Kidney (tissue), 13 donors: ENCODE measurements at regions not wholly inside any gene's neighbourhood (a gene's known extent, or its start where the extent isn't known, plus 50 kb on each side); places are given as distances from the start of the nearest gene placed in this dataset.

ENCODE experiments used
- DNase-seq, 5 donors: peaks; one replicate each; pipeline ENCODE4 v3.0.0-alpha.2; 2013 to 2020
- FAIRE-seq: peaks from 2 replicates; lab custom pipeline; 2012; peaks lifted over from hg19 to GRCh38; lab: Jason Lieb, UNC
- H3K27ac ChIP-seq, 2 donors: one replicate each; pipeline ENCODE4 v1.7.0; 2013; ENCODE audit warnings: low read depth in 2 of 2, low read length in 2 of 2, inconsistent platforms in 1 of 2
- H3K27me3 ChIP-seq: one replicate; pipeline ENCODE4 v1.7.1; 2013; ENCODE audit warnings: low read length, inconsistent platforms; ENCODE audit not compliant: control insufficient read depth, insufficient read depth
- H3K36me3 ChIP-seq, 3 donors: one replicate each; pipeline versions ENCODE4 v1.7.0 to v1.7.1; 2013; ENCODE audit warnings: low read length in 3 of 3, control low read depth in 1 of 3, inconsistent platforms in 1 of 3; ENCODE audit not compliant: insufficient read depth in 3 of 3, control insufficient read depth in 2 of 3
- H3K4me1 ChIP-seq, 3 donors: one replicate each; pipeline versions ENCODE4 v1.7.0 to v1.7.1; 2013; ENCODE audit warnings: low read length in 3 of 3, inconsistent platforms in 1 of 3, low read depth in 1 of 3; ENCODE audit not compliant: control insufficient read depth in 2 of 3, insufficient read depth in 2 of 3
- H3K4me3 ChIP-seq, 3 donors: one replicate each; pipeline versions ENCODE4 v1.7.0 to v1.8.1; 2013; ENCODE audit warnings: low read length in 3 of 3, control low read depth in 1 of 3, inconsistent platforms in 1 of 3
- H3K9ac ChIP-seq, 3 donors: one replicate each; pipeline versions ENCODE4 v1.7.0 to v1.7.1; 2013; ENCODE audit warnings: low read length in 3 of 3, control low read depth in 1 of 3, inconsistent platforms in 1 of 3
- H3K9me3 ChIP-seq, 3 donors: one replicate each; pipeline versions ENCODE4 v1.7.0 to v1.7.1; 2013; ENCODE audit warnings: low read length in 3 of 3, control low read depth in 1 of 3, inconsistent platforms in 1 of 3; ENCODE audit not compliant: control insufficient read depth in 2 of 3, insufficient read depth in 1 of 3
- CTCF ChIP-seq: IDR thresholded peaks from 3 replicates; pipeline ENCODE4 v1.5.1; 2012; ENCODE audit warnings: mild to moderate bottlenecking, moderate library complexity, borderline replicate concordance; ENCODE audit not compliant: insufficient read depth; ENCODE audit errors: extremely low read depth
- intact Hi-C: fragments of 100-400 bp; cut with DNase I; formaldehyde crosslinking; loops from one replicate; pipeline ENCODE4 v1.11.1; 2022
- donor health status: control.
- donor health status: control.
- donor health status: control.
- donor health status: control.
- donor health status: control.
- donor health status: DM: yes; HTN: yes; CAD: no.
- donor health status: Normal renal cell carcinoma (clear cell type).

DNA sequence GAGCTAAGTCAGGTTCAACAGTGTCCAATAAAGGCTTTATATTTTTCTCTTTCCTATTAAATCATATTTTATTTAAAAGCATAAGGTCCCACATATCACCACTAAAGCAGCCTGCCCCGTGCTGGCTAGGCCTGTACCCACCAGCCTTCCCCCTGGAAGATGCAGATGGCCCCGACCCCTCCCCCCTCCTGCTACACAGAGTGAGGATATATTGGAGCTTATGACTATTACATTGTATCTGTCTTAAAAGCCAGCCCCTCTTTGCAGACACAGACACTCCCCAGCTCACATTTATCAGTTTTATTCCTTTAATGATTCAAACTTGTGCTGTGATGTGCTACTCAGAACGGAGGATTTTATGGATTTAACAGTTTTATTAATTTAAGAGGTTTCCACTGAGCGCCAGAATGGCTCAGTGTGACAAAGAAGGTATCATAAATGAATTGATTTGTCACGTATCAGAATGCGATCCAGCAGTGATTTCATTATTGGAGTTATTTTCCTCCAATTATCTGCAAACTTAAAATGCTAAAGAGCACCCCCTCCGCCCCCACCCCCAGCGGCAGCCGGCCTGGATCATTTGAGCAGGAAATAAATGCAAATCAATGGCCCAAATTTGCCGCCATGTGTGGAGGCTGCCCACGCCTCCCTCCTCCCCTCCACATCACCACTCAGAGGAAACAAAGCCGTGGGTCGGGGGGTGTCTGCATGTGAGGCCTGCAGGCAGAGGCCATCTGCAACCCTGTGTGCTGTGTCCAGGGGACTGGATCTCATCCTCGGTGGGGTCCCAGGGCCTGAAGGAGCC is 72.6 kb upstream of the ZMIZ1 start:
- H3K4me3 ChIP-seq = no peak overlapping the region
- no peak overlapping the region for H3K27ac ChIP-seq
- H3K36me3 ChIP-seq = no peaks in the 10 kb centered on the region
- H3K4me1 ChIP-seq = no peaks in the 10 kb centered on the region
- FAIRE-seq (no peak), DNase-seq (no peak)
- H3K27me3 ChIP-seq = no peaks in the 10 kb centered on the region
- intact Hi-C loops = no loop called here
- H3K9ac ChIP-seq = no peak overlapping the region
- no peak for TF ChIP-seq CTCF
- no peaks in the 10 kb centered on the region for H3K9me3 ChIP-seq

DNA sequence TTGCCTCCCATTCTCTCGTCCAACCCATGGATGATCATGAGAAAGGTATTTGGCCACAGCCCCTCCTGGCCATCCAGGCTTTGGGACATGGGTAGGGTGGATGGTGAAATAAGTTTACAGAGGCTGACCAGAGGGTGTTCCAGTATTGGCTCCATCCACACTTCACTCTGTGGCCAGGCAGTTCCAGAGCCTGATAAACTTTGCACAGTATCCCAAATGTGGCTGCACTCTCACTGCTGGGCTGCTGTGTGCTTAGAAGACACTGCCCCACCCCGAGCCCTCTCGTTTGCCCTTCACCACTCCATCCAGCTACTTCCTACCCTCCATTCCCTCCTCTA is 72.0 kb upstream of the ZMIZ1 start:
- no peak overlapping the region for H3K4me3 ChIP-seq
- H3K9me3 ChIP-seq = no peaks in the 10 kb centered on the region
- no peak for DNase-seq
- H3K4me1 ChIP-seq = no peaks in the 10 kb centered on the region
- H3K36me3 ChIP-seq = no peaks in the 10 kb centered on the region
- intact Hi-C loops = no loop called here
- no peak for TF ChIP-seq CTCF
- H3K27me3 ChIP-seq = no peaks in the 10 kb centered on the region
- H3K9ac ChIP-seq = no peak overlapping the region
- no peak overlapping the region for H3K27ac ChIP-seq
- FAIRE-seq = no peak

DNA sequence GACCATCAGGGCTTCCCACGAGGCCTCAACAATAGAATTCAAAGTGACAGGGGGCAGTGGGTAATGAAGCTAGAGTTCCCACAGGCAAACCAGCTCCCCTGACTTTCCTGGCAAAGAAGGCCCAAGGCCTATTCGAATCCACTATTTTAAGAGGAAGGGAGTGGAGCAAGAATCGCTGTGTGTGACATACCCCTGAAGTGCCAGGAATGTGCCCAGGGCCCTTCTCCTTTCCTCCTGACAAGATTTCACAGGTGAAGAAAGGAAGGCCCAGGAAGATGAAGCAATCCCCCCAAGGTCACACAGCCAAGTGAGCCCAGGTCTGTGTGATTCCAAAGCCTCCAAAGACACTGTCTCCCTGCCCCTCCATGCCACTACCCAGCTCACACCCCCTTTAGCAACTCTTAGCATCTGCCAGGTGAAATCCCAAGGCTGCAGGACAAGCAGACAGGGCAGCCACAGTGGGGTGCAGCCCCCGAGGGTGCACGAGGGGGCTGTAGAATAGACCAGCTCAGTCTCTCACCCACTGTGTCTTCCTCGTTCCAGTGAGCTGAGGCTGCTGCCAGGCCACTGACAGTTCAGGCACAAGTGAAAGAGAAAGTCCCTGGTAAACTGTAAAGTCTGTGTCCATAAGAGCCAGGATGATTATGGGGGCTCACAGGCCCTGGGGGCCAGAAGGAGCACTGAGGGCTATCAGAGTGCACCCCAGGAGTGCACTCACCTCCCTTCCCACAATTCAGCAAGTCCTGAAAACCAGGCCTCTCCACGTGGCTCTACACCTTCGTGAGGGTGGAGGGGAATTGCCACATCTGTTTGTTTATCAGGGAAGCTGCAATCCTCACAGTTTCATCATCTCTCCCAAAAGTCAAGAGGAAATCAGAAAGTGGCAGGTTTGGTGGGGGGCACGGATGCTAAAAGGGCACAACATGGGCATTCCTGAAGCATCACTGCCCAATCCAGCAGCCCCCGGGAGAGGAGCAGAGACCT is 70.8 kb upstream of the ZMIZ1 start:
- DNase-seq (no peak), FAIRE-seq (no peak)
- no peak overlapping the region for H3K9ac ChIP-seq
- intact Hi-C loops = no loop called here
- no peak for TF ChIP-seq CTCF
- no peaks in the 10 kb centered on the region for H3K4me1 ChIP-seq
- no peaks in the 10 kb centered on the region for H3K36me3 ChIP-seq
- H3K4me3 ChIP-seq = no peak overlapping the region
- no peaks in the 10 kb centered on the region for H3K27me3 ChIP-seq
- H3K9me3 ChIP-seq = no peaks in the 10 kb centered on the region
- no peak overlapping the region for H3K27ac ChIP-seq
